Smooth muscle cell (in vitro differentiated cells): ENCODE measurements at regions not wholly inside any gene's neighbourhood (a gene's known extent, or its start where the extent isn't known, plus 50 kb on each side); places are given as distances from the start of the nearest gene placed in this dataset.

Experiments
- DNase-seq: peaks from one replicate; lab custom pipeline; 2025; ENCODE audit not compliant: unreplicated experiment; lab: John Stamatoyannopoulos, UW
- H2AFZ ChIP-seq: fragments of 200-600 bp; sonication (generic); 2 replicates; pipeline ENCODE4 v1.6.0; 2016; ENCODE audit warnings: antibody characterized with exemption, low read depth, mild to moderate bottlenecking
- H3F3A ChIP-seq: fragments of 200-600 bp; sonication (generic); 2 replicates; pipeline ENCODE4 v1.6.0; 2017; ENCODE audit warnings: antibody characterized with exemption, low read depth
- H3K27ac ChIP-seq: fragments of 200-600 bp; sonication (generic); 2 replicates; pipeline ENCODE4 v1.5.1; 2016; ENCODE audit warnings: low read depth, mild to moderate bottlenecking
- H3K27me3 ChIP-seq: fragments of 200-600 bp; sonication (generic); 2 replicates; pipeline ENCODE4 v1.6.1; 2016; ENCODE audit warnings: low read depth, mild to moderate bottlenecking
- H3K36me3 ChIP-seq: fragments of 200-600 bp; sonication (generic); 2 replicates; pipeline ENCODE4 v1.5.1; 2016; ENCODE audit warnings: low read depth
- H3K4me1 ChIP-seq: fragments of 200-600 bp; sonication (generic); 2 replicates; pipeline ENCODE4 v1.5.1; 2016; ENCODE audit warnings: low read depth
- H3K4me2 ChIP-seq: fragments of 200-600 bp; sonication (generic); 2 replicates; pipeline ENCODE4 v1.6.0; 2016; ENCODE audit warnings: mild to moderate bottlenecking
- H3K4me3 ChIP-seq: fragments of 200-600 bp; sonication (generic); 2 replicates; pipeline ENCODE4 v1.5.1; 2016; ENCODE audit warnings: mild to moderate bottlenecking
- H3K79me2 ChIP-seq: fragments of 200-600 bp; sonication (generic); 2 replicates; pipeline ENCODE4 v1.6.0; 2016; ENCODE audit warnings: low read depth, mild to moderate bottlenecking
- H3K9ac ChIP-seq: fragments of 200-600 bp; sonication (generic); 2 replicates; pipeline ENCODE4 v1.6.0; 2016; ENCODE audit warnings: low read depth
- H3K9me3 ChIP-seq: fragments of 200-600 bp; sonication (generic); replicated peaks from 2 replicates; pipeline ENCODE4 v1.5.1; 2016; ENCODE audit warnings: low read depth
- H4K20me1 ChIP-seq: fragments of 200-600 bp; sonication (generic); 2 replicates; pipeline ENCODE4 v1.6.0; 2016; ENCODE audit warnings: low read depth
- CTCF ChIP-seq: fragments of 200-600 bp; sonication (generic); IDR thresholded peaks from 2 replicates; pipeline ENCODE4 v1.5.1; 2017; ENCODE audit warnings: borderline replicate concordance, mild to moderate bottlenecking, antibody characterized with exemption; ENCODE audit not compliant: insufficient read depth, poor library complexity, severe bottlenecking
- WGBS: methylation state at CpG from one replicate; pipeline ENCODE4 v1.1.7; 2016; ENCODE audit warnings: low lambda C conversion rate; 5-methylcytosine and 5-hydroxymethylcytosine counted together

- TF ChIP-seq CTCF = no peak
- WGBS = 96% methylated on average over 10 of the region's 10 CpGs
- no peak overlapping the region for H3K4me3 ChIP-seq
- no peaks in the 10 kb centered on the region for H4K20me1 ChIP-seq
- H2AFZ ChIP-seq = no peak overlapping the region
- peaks cover 3% of the 10 kb centered on the region for H3F3A ChIP-seq
- H3K9me3 ChIP-seq = no peaks in the 10 kb centered on the region
- no peaks in the 10 kb centered on the region for H3K79me2 ChIP-seq
- H3K9ac ChIP-seq = no peak overlapping the region
- H3K4me1 ChIP-seq = peaks cover 6% of the 10 kb centered on the region
- H3K27me3 ChIP-seq = no peaks in the 10 kb centered on the region
- no peak overlapping the region for H3K27ac ChIP-seq
- H3K4me2 ChIP-seq = no peak overlapping the region
- H3K36me3 ChIP-seq = no peaks in the 10 kb centered on the region
- DNase-seq = no peak
Observed at GRCh38 chr20:50331469-50332363, 141.1 kb downstream of the CEBPB start.

- Histone ChIP-seq H3K79me2 (no peaks in the 10 kb centered on the region), H2AFZ (no peak overlapping the region), H3F3A (no peaks in the 10 kb centered on the region), H3K9ac (no peak overlapping the region), H4K20me1 (no peaks in the 10 kb centered on the region), H3K4me2 (no peak overlapping the region), H3K36me3 (no peaks in the 10 kb centered on the region), H3K9me3 (no peaks in the 10 kb centered on the region), H3K4me3 (no peak overlapping the region), H3K4me1 (peaks cover 6% of the 10 kb centered on the region), H3K27ac (no peak overlapping the region), H3K27me3 (no peaks in the 10 kb centered on the region)
- no peak for DNase-seq
- TF ChIP-seq CTCF = no peak
- 89% methylated on average over 11 of the region's 11 CpGs for WGBS
Observed at GRCh38 chr20:50332491-50332980, 141.9 kb downstream of the CEBPB start.

GRCh38 chr20:50333131-50333670 is 142.6 kb downstream of the CEBPB start:
- Histone ChIP-seq H3K36me3 (no peaks in the 10 kb centered on the region), H3K4me2 (no peak overlapping the region), H3K4me1 (peaks cover 6% of the 10 kb centered on the region), H4K20me1 (no peaks in the 10 kb centered on the region), H3K79me2 (no peaks in the 10 kb centered on the region), H3F3A (no peaks in the 10 kb centered on the region), H3K4me3 (no peak overlapping the region), H3K9me3 (no peaks in the 10 kb centered on the region), H3K9ac (no peak overlapping the region), H3K27ac (no peak overlapping the region), H2AFZ (no peak overlapping the region), H3K27me3 (no peaks in the 10 kb centered on the region)
- DNase-seq = no peak
- WGBS = 94% methylated on average over 6 of the region's 6 CpGs
- TF ChIP-seq CTCF = no peak
